G401.6 (cell line): ENCODE measurements at regions not wholly inside any gene's neighbourhood (a gene's known extent, or its start where the extent isn't known, plus 50 kb on each side); places are given as distances from the start of the nearest gene placed in this dataset.
"Not testable (repeated sequence)": the region's sequence is repeated elsewhere in the genome, so short reads cannot be mapped to it uniquely, and the experiment has no call there.

Experiments
- FAIRE-seq: peaks from 2 replicates; lab custom pipeline; 2012; peaks lifted over from hg19 to GRCh38; lab: Jason Lieb, UNC

GRCh38 chr21:14058566-14058965 lies 152.2 kb downstream of the LIPI start:
- no peak for FAIRE-seq

GRCh38 chr21:14057841-14058481 lies 152.8 kb downstream of the LIPI start:
- not testable (repeated sequence) for FAIRE-seq

GRCh38 chr21:14057313-14057712 lies 153.4 kb downstream of the LIPI start:
- no peak for FAIRE-seq

DNA sequence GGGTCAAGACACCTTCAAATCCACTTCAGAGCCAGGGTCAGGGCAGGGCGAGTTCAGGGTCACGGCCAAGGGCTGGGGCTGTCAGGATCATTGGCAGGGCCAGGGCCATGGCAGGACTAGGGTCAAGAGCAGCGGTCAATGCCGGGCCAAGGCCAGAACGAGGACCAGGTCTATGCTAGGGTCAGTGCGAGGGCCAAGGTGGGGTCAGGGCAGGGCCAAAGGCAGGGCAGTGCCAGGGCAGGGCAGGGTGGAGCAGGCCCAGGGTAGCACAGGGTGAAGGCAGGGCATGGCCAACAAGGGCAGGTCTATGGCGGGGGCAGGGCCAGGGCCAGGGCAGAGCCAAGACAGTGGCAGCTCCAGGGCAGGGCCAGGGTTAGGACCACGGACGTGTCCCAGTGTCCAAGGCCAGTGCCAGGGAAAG lies 154.0 kb downstream of the LIPI start:
- no peak for FAIRE-seq

DNA sequence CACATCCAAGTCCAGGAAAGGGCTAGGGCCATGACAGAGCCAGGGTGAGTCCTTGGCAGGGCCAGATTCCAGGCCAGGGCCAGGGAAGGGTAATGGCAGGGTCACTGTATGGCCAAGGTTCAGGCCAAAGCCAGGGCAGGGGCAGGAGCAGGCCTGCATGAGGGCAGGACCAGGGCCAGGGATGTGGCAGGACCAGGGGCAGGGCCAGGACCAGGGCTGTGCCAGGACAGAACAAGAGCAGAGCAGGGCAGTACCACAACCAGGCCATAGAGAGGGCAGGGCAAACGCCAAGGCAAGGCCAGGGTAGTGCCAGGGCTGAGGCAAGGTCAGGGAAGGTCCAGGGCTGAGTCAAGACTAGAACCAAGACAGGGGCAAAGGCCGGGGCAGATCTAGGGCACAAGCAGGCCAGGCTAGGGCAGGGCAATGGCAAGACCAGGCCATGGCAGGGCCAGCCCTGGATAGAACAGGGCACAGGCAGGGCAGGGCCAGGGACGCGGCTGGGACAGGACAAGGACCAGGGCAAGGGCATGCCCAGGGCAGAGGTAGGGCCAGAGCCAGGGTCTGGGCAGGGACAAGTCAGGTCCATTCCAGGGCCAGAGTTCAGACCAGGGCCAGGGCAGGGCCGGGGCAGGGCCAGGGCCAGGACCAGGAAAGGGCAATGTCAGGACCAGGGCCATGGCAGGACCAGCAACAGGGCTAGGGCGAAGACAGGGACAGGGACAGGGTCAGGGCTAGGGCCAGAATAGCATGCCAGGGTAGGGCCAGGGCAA lies 154.8 kb downstream of the LIPI start:
- FAIRE-seq: not testable (repeated sequence)

DNA sequence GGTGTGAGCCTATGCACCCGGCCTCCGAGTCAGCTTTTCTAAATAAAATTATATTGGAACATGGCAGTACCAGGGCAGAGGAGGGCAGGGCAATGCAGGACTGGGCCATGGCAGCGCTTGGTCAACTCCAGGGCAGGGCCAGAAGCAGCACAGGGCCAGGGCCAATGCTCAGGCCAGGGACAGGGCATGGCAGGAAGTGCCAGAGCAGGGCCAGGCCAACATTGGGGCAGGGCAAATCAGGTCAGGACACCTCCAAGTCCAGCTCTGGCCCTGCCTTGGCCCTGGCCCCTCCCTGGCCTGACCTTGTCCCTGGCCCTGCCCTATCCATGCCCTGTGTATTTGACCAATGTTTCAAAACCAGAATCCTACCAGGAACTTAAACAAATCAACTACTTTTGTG lies 156.1 kb downstream of the LIPI start:
- no peak for FAIRE-seq

GRCh38 chr21:14050121-14050520 lies 160.6 kb downstream of the LIPI start:
- no peak for FAIRE-seq

DNA sequence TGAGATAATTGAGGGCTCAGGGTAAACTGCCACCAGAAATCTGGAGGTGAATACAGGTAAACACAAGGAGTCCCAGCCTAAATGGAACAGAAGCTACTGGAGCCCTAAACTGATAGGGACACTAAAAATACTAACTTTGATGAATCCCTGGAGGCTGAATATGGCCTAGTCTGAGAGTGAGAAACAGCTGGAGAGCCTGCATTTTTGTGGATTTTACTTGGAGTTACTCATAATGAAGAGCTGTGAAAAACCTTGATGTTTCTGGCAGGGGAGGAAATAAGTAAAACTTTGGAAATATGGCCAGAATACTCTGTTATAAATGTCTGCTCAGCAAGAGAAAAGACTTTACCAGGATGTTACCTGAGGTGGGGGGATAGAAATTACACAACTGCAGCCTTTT lies 164.4 kb downstream of the LIPI start:
- FAIRE-seq: no peak

DNA sequence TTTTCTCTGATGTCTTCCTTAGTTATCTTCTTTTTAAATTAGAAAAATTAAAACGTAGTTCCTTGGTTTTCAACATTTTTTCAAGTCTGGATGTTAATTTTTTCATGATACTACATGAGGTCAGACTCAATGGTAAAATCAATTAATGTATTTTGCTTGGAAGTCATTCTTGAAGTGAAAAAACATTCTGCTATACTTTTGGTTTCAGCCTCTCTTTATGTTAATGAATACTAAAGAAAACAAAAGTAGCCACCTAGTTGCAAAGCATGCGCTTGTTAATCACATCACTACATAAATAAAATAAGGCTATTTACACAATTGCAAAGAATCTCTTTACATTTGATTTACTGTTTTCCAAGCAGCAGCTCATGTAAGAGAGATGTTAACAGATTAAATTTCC lies 170.4 kb downstream of the LIPI start:
- FAIRE-seq: no peak

DNA sequence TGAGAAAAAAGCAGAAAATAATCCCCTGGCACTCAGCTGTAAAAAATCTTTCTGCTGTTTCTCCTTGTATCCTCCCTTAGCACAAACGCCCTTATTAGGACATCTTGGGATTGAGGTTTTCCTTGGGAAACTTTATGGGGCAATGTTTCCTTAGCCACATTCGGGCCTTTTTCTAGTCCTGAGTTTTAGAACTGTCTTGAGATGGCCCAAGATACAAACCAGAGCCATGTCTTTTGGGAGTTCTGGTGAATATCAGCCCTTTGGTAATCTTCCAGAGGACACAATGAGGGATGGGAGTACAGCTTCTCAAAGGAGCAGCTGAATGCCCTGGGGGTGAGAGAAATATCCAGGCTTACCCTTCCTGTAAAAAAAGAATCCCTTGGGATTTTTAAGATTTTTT lies 182.1 kb downstream of the LIPI start:
- not testable (repeated sequence) for FAIRE-seq

GRCh38 chr21:14027235-14027869 lies 183.4 kb downstream of the LIPI start:
- FAIRE-seq: peak; percentile 93

DNA sequence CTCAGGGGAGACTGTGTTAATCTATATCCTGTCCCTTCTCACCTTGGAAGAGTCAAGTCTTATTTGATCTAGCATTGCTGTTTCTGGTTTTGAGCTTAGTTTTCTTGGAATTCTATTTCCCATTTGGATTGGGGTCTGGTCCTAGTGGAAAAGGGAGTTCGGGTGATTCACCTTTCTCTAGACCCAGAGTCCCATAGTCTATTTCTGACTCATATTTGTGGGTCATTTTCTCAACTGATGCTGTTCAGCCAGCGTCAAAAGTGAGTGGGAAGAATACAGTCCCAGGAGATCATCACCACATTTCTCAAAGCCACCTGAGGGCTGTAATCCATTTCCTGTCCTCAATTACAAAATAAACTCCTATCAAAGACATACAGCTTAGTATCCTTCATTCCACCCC lies 190.6 kb downstream of the LIPI start:
- FAIRE-seq: not testable (repeated sequence)

DNA sequence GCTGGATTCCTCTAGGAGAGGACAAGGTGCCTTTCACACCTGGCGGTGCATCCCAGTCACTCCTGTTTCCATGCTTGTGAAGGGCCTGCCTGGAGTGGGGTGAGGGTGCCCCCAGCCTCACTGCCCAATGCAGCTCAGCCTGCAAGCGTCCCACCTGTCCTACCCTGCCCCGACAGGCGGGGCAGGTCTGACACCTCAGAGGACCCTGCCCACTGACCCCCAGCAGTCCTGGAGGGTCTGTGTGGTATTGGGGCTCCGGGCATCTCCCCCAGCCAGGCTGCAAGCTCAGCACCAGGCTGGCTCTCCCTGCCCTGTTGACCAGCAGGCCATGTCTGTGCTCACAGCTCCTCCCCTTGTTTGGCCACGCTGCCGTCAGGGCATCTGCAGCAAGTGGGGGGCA lies 194.9 kb downstream of the LIPI start:
- not testable (repeated sequence) for FAIRE-seq

- FAIRE-seq: not testable (repeated sequence)
Observed at GRCh38 chr21:14013623-14014498, 196.9 kb downstream of the LIPI start.

- FAIRE-seq: no peak
Observed at GRCh38 chr21:14013056-14013603, 197.6 kb downstream of the LIPI start.

- FAIRE-seq: no peak
Observed at GRCh38 chr21:14012409-14012808, 198.3 kb downstream of the LIPI start.

DNA sequence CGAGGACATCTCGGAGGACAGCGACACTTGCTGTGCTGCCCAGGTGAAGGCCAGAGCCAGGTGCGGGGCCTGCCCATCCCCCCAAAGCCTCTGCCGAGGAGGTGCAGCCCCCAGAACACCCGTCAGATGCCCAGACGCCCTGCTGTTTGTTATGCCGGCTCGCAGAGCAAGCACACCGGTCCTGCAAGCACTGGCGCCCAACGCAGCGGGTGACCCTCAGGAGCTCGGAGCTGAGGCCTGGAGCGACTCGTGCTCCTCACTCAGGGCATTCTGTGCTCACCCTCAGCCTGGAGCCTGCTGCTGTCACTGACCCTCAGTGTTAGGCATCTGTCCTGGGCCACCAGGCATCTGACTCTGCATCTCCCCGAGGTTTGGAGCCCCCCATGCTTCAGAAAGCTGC lies 199.0 kb downstream of the LIPI start:
- FAIRE-seq: not testable (repeated sequence)

GRCh38 chr21:14011149-14011548 lies 199.6 kb downstream of the LIPI start:
- not testable (repeated sequence) for FAIRE-seq

DNA sequence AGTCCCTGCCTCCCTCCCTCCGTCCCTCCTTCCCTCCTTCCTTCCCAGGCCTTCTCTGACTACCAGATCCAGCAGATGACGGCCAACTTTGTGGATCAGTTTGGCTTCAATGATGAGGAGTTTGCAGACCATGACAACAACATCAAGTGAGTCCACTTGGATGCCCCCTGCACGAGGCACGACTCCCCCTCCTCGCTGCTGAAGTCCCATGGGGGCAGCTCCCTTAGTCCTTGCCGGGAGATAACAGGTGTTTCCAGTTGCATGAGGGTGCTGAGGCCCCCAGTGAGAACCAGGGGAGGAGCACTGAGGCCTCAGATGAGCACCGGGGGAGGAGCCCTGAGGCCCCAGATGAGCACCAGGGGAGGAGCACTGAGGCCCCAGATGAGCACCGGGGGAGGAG lies 200.0 kb downstream of the LIPI start:
- FAIRE-seq: no peak

DNA sequence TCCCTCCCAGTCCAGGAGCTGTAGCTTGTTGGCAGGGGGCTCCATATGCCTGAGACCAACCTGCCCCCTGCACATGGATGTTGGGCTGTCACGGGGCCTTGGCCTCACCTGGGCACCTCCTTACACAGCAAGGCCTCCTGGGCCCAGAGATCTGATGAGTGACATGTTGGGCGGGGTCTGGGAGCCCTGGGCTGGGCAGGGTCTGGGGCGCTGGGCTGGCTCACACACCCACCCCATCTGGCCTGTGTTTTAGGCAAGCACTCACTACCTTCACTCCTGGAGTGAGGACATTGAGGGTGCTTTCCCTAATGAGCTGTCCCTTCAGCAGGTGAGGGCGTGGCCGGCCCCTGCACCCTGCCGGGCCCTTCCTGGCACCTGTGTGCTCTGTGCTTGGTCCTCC lies 200.8 kb downstream of the LIPI start:
- not testable (repeated sequence) for FAIRE-seq

DNA sequence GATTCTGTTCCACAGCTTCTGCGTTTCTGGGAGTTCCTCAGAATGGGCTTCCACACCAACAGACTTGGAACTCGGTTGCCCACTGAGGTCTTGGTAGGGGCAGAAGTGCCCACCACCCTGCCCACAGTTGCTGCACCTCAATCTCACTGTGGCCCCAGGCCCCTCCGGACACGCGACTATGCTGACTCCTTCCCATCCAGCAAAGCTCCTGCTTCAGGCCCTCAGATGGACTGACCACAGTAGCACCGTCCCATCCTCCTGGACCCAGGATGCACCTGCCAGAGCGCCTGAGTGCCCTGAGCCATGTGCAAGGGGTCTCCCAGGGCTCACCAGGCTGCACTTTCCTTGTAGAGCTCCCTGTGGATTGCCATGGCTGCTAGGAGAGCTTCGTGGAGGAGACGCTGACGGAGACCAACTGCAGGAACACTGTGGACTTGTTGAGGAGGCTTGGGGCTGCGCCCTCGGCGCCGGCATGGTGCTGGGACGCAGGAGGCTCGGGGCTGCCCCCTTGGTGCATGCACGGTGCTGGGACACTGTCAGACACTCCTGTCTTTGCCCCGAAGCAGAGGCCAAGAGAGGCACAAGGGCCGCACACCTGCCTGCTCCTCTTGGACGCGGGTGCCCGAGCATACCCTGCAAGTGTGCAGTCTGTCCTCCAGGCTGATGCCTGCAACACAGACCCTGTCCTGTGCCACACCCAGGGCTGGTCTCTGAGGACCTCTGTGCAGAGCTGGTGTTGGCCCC lies 201.3 kb downstream of the LIPI start:
- not testable (repeated sequence) for FAIRE-seq
